Uterus (tissue), 2 donors: ENCODE measurements at regions not wholly inside any gene's neighbourhood (a gene's known extent, or its start where the extent isn't known, plus 50 kb on each side); places are given as distances from the start of the nearest gene placed in this dataset.

Experiments used
- CTCF ChIP-seq, 4 experiments: fragments of 200-600 bp in 2 of 4; fragments of 450-650 bp in 2 of 4; sonication (generic) in 2 of 4; IDR thresholded peaks; one replicate each; pipeline ENCODE4 v1.5.1; 2016 to 2019; ENCODE audit warnings: antibody characterized with exemption in 4 of 4, mild to moderate bottlenecking in 2 of 4, moderate library complexity in 1 of 4
- POLR2A ChIP-seq, 2 donors: fragments of 450-650 bp; IDR thresholded peaks; one replicate each; pipeline ENCODE4 v1.6.1; 2016; ENCODE audit warnings: antibody characterized with exemption in 2 of 2, mild to moderate bottlenecking in 1 of 2, moderate library complexity in 1 of 2

- no peak for TF ChIP-seq CTCF (IDR thresholded peaks at IDR 0.05)
- no peak for TF ChIP-seq POLR2A (IDR thresholded peaks at IDR 0.05)
These were observed 110.4 kb upstream of the C1orf21 start for GRCh38 chr1:184276416-184276815.
